Tibial nerve (tissue), 4 donors: ENCODE measurements at regions not wholly inside any gene's neighbourhood (a gene's known extent, or its start where the extent isn't known, plus 50 kb on each side); places are given as distances from the start of the nearest gene placed in this dataset.

Experiments used
- DNase-seq, 2 donors: peaks; one replicate each; pipeline ENCODE4 v3.0.0-alpha.2; 2019; ENCODE audit warnings: low spot score in 2 of 2
- H3K27ac ChIP-seq, 4 donors: fragments of 200-600 bp; sonication (generic) in 3 of 4; one replicate each; pipeline ENCODE4 v1.5.1; 2017 to 2019; ENCODE audit warnings: mild to moderate bottlenecking in 1 of 4
- H3K27me3 ChIP-seq, 2 donors: fragments of 200-600 bp; sonication (generic) in 1 of 2; one replicate each; pipeline versions ENCODE4 v1.5.1 to v1.6.0; 2017 to 2019
- H3K36me3 ChIP-seq, 3 donors: fragments of 200-600 bp; sonication (generic); one replicate each; pipeline ENCODE4 v1.5.1; 2018 to 2019
- H3K4me1 ChIP-seq, 4 donors: fragments of 200-600 bp; sonication (generic) in 3 of 4; one replicate each; pipeline ENCODE4 v1.5.1; 2017 to 2019
- H3K4me3 ChIP-seq, 4 donors: fragments of 200-600 bp; sonication (generic) in 3 of 4; one replicate each; pipeline ENCODE4 v1.5.1; 2017 to 2019; ENCODE audit warnings: mild to moderate bottlenecking in 1 of 4, moderate library complexity in 1 of 4
- H3K9me3 ChIP-seq, 4 donors: fragments of 200-600 bp; sonication (generic) in 3 of 4; one replicate each; pipeline ENCODE4 v1.5.1; 2017 to 2019
- EP300 ChIP-seq, 2 donors: sonication (generic); formaldehyde crosslinking; IDR thresholded peaks; one replicate each; pipeline ENCODE4 v1.6.1; 2017; ENCODE audit warnings: antibody characterized with exemption in 2 of 2, mild to moderate bottlenecking in 1 of 2
- POLR2A ChIP-seq, 2 donors: fragments of 450-650 bp; IDR thresholded peaks; one replicate each; pipeline ENCODE4 v1.6.1; 2017; ENCODE audit warnings: antibody characterized with exemption in 2 of 2, mild to moderate bottlenecking in 2 of 2, moderate library complexity in 2 of 2
- WGBS, 2 donors: methylation state at CpG; one replicate each; pipeline ENCODE4 v1.1.5; 2018; 5-methylcytosine and 5-hydroxymethylcytosine counted together
- TF ChIP-seq, protein P1 (sequence below), 5 experiments: fragments of 200-600 bp in 3 of 5; fragments of 450-650 bp in 2 of 5; sonication (generic) in 3 of 5; IDR thresholded peaks; one replicate each; pipeline ENCODE4 v1.5.1; 2016 to 2019; ENCODE audit warnings: antibody characterized with exemption in 5 of 5, mild to moderate bottlenecking in 3 of 5, moderate library complexity in 2 of 5

DNA sequence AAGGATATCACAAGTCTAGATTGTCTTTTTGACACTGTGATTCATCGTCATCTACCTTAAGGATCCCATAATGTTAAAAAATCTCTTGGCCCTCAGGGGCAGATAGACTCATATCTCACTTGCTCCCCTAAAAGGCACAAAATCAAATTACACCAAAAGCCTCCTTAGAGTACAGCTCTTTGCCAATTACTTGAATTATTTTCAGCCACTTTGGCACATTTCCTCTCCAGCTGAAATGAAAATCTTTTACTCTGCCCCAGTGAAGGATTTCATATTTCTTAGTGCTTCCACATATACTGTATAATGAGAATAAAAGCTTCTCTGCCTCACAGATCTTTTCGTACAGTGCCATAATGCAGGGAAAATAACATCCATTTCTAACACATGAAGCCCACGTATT is 190.7 kb upstream of the GBE1 start:
- H3K4me1 ChIP-seq: no peaks in the 10 kb centered on the region
- DNase-seq: no peak
- H3K4me3 ChIP-seq: no peak overlapping the region
- no peaks in the 10 kb centered on the region for H3K9me3 ChIP-seq
- TF ChIP-seq EP300 (IDR thresholded peaks at IDR 0.05): no peak
- TF ChIP-seq, protein P1, sequence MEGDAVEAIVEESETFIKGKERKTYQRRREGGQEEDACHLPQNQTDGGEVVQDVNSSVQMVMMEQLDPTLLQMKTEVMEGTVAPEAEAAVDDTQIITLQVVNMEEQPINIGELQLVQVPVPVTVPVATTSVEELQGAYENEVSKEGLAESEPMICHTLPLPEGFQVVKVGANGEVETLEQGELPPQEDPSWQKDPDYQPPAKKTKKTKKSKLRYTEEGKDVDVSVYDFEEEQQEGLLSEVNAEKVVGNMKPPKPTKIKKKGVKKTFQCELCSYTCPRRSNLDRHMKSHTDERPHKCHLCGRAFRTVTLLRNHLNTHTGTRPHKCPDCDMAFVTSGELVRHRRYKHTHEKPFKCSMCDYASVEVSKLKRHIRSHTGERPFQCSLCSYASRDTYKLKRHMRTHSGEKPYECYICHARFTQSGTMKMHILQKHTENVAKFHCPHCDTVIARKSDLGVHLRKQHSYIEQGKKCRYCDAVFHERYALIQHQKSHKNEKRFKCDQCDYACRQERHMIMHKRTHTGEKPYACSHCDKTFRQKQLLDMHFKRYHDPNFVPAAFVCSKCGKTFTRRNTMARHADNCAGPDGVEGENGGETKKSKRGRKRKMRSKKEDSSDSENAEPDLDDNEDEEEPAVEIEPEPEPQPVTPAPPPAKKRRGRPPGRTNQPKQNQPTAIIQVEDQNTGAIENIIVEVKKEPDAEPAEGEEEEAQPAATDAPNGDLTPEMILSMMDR (IDR thresholded peaks at IDR 0.05): no peak
- no peak for TF ChIP-seq POLR2A (IDR thresholded peaks at IDR 0.05)
- no peaks in the 10 kb centered on the region for H3K27me3 ChIP-seq
- H3K36me3 ChIP-seq: no peaks in the 10 kb centered on the region
- no peak overlapping the region for H3K27ac ChIP-seq
- WGBS, 2 donors: 75 to 83% methylated on average over 3 of the region's 3 CpGs

DNA sequence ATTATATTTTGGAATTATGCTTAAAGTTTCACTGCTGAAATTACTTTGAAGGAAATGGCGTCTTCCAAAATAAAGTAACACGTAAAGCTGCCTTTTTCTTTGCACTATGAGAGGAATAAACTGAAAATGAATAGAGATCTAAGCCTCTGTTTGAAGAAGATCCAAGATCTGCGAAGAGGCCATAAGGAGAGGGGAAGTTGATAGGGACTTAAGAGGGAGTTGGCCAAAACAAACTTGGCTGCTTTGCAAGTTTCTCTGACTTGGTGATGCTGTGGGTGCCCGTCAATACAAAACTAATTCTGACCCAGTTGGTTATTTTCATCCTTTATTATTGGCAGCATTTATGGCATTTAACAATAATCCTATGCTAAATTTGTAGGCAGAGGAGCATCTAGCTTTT is 190.2 kb upstream of the GBE1 start:
- Histone ChIP-seq H3K27ac (no peak overlapping the region), H3K27me3 (no peaks in the 10 kb centered on the region), H3K4me1 (no peaks in the 10 kb centered on the region), H3K36me3 (no peaks in the 10 kb centered on the region), H3K9me3 (no peaks in the 10 kb centered on the region), H3K4me3 (no peak overlapping the region)
- WGBS, 2 donors: 46 to 63% methylated on average over 4 of the region's 4 CpGs
- TF ChIP-seq, protein P1 (IDR thresholded peaks at IDR 0.05): no peak
- TF ChIP-seq POLR2A (IDR thresholded peaks at IDR 0.05) (no peak), EP300 (IDR thresholded peaks at IDR 0.05) (no peak)
- DNase-seq: no peak

DNA sequence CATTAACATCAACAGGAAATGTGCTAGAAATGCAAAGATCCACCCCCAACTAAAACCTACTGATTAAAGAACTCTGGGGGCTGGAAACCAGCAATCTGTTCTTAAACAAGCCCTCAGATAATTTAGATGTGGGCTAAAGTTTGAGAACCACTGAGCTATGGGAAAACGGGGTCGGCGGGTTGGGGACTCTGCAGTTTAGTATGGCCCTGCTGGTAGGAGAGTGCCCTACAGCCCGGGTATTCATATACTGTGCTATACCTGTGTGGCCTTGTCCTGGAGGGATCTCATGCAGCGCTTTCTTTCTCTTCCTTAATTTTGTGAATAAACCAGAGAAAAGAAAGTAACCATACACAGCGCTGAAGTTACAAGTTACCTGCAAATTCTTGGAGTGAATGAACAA is 189.7 kb upstream of the GBE1 start:
- no peak for DNase-seq
- Histone ChIP-seq H3K27me3 (no peaks in the 10 kb centered on the region), H3K27ac (no peak overlapping the region), H3K9me3 (no peaks in the 10 kb centered on the region), H3K4me1 (no peaks in the 10 kb centered on the region), H3K36me3 (no peaks in the 10 kb centered on the region), H3K4me3 (no peak overlapping the region)
- TF ChIP-seq, protein P1 (IDR thresholded peaks at IDR 0.05): no peak
- TF ChIP-seq POLR2A (IDR thresholded peaks at IDR 0.05) (no peak), EP300 (IDR thresholded peaks at IDR 0.05) (no peak)
- 82 to 92% methylated on average over 6 of the region's 6 CpGs for WGBS, 2 donors

DNA sequence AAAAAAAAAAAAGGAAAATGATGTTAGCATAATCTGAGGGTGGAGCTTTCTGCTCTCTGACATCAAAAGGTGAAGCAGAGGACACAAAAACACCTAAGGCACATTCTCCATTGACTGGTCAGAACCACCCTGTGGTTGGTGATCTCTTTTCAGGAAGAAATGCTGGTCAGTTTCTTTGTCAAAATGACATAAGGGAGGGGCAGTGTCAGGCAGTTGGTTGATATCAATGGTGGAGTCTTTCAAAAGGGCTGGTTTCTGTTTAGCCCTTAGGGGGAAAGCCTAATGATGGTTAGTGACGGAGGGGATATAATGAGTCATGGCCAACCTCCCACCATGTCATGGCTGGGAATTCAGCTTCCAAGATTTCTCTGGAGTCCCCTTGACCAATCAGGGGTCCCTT is 185.9 kb upstream of the GBE1 start:
- Histone ChIP-seq H3K27ac (no peak overlapping the region), H3K4me1 (no peaks in the 10 kb centered on the region), H3K4me3 (no peak overlapping the region), H3K9me3 (peaks cover 3 to 30% (median 10%) of the 10 kb centered on the region in 4 donors), H3K27me3 (no peaks in the 10 kb centered on the region), H3K36me3 (no peaks in the 10 kb centered on the region)
- TF ChIP-seq POLR2A (IDR thresholded peaks at IDR 0.05) (no peak), EP300 (IDR thresholded peaks at IDR 0.05) (no peak)
- TF ChIP-seq, protein P1 (IDR thresholded peaks at IDR 0.05): no peak
- WGBS, 2 donors: 76 to 83% methylated on average over 1 of the region's 1 CpG
- no peak for DNase-seq

DNA sequence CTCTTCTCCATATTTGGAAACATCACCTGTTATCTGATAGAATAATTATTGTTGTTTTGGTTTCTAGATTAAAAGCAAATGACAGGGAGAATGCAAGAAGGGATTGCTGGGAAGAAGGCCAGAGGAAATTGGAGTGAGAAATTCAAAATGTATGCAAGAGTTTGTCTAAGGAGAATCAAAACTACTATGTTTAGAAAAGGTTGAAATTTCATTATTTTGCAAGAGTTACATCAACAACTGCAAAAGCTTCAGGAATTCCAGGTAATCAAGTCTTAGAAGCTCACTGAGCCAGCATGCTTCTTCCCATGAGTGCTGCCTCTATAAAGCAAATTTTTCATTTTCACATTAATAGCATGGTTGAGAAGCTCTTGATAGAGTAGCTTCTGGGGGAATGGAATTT is 177.2 kb upstream of the GBE1 start:
- H3K36me3 ChIP-seq: no peaks in the 10 kb centered on the region
- H3K27ac ChIP-seq: no peak overlapping the region
- H3K4me3 ChIP-seq: no peak overlapping the region
- TF ChIP-seq, protein P1 (IDR thresholded peaks at IDR 0.05): no peak
- no peak for TF ChIP-seq POLR2A (IDR thresholded peaks at IDR 0.05)
- no peak for TF ChIP-seq EP300 (IDR thresholded peaks at IDR 0.05)
- peaks cover 0 to 24% (median 5%) of the 10 kb centered on the region in 4 donors for H3K9me3 ChIP-seq
- H3K4me1 ChIP-seq: no peaks in the 10 kb centered on the region
- no peaks in the 10 kb centered on the region for H3K27me3 ChIP-seq
- DNase-seq: no peak
